K562 (cell line): ENCODE measurements at regions not wholly inside any gene's neighbourhood (a gene's known extent, or its start where the extent isn't known, plus 50 kb on each side); places are given as distances from the start of the nearest gene placed in this dataset.

Experiments
- ATAC-seq: fragments of 200-7000 bp; cut with Tn5 transposase; 3 replicates; pipeline ENCODE4 v1.9.1; 2020; ENCODE audit warnings: moderate library complexity
- BruUV-seq: library from RNA; stranded (reverse); fragments of 400-500 nt; replicated peaks from 2 replicates; lab custom pipeline; 2021; lab: Mats Ljungman, UMichigan
- CTCF ChIA-PET: fragments of 300-600 bp; formaldehyde crosslinking; extraction: SDS; loops from one replicate; lab custom pipeline; 2021; ENCODE audit warnings: low intra/inter-chr PET ratio; lab: Yijun Ruan, JAX
- POLR2A ChIA-PET: fragments of 300-600, 350-650 bp; sonication (Branson Sonifier 250); formaldehyde crosslinking; extraction: SDS; loops from one replicate; lab custom pipeline; 2021; ENCODE audit warnings: antibody characterized with exemption, inconsistent platforms; lab: Yijun Ruan, JAX
- DNase-seq, 4 experiments: peaks; one replicate each; pipeline versions ENCODE4 v3.0.0 to v3.0.0-alpha.2; 2011 to 2018; ENCODE audit warnings: low spot score in 3 of 4, mixed read lengths in 3 of 4; ENCODE audit errors: extremely low read depth in 1 of 4
- FAIRE-seq: peaks from 2 replicates; lab custom pipeline; 2011; peaks lifted over from hg19 to GRCh38; lab: Jason Lieb, UNC
- H2AFZ ChIP-seq: 2 replicates; pipeline ENCODE4 v1.6.0; 2011; ENCODE audit warnings: low read depth, low read length, control low read depth, inconsistent platforms
- H3K27ac ChIP-seq: fragments of 200-600 bp; 3 replicates; pipeline ENCODE4 v1.8.0; 2011; ENCODE audit warnings: low read depth, mild to moderate bottlenecking, control low read depth, inconsistent platforms, low read length, moderate library complexity, mixed read lengths; ENCODE audit errors: extremely low read depth
- H3K27me3 ChIP-seq, 2 experiments: fragments of 300-600 bp in 1 of 2; 2 replicates in 1 of 2; 3 replicates in 1 of 2; pipeline versions ENCODE4 v1.6.0 to v1.8.0; 2011; ENCODE audit warnings: inconsistent platforms in 2 of 2, low read length in 2 of 2, mild to moderate bottlenecking in 1 of 2, mixed read lengths in 1 of 2, moderate library complexity in 1 of 2; ENCODE audit not compliant: control insufficient read depth in 2 of 2, insufficient read depth in 2 of 2
- H3K36me3 ChIP-seq: fragments of 300-600 bp; 3 replicates; pipeline ENCODE4 v1.8.0; 2011; ENCODE audit warnings: mild to moderate bottlenecking, low read length, inconsistent platforms; ENCODE audit not compliant: control insufficient read depth, insufficient read depth
- H3K4me1 ChIP-seq, 2 experiments: fragments of 200-600 bp in 1 of 2; replicated peaks in 1 of 2; 2 replicates in 1 of 2; 3 replicates in 1 of 2; pipeline versions ENCODE4 v1.5.1 to v1.8.0; 2011; ENCODE audit warnings: inconsistent platforms in 2 of 2, low read length in 2 of 2, mild to moderate bottlenecking in 1 of 2, mixed read lengths in 1 of 2, moderate library complexity in 1 of 2; ENCODE audit not compliant: control insufficient read depth in 2 of 2, insufficient read depth in 2 of 2
- H3K4me2 ChIP-seq: 2 replicates; pipeline ENCODE4 v1.6.1; 2011; ENCODE audit warnings: low read length, control low read depth, inconsistent platforms, mixed read lengths; ENCODE audit not compliant: insufficient read depth
- H3K4me3 ChIP-seq: fragments of 200-600 bp; sonication (generic), shearing (Covaris generic); 2 replicates; pipeline ENCODE4 v1.5.1; 2016; ENCODE audit warnings: control low read depth, inconsistent platforms
- H3K79me2 ChIP-seq: fragments of 200-600 bp; 3 replicates; pipeline ENCODE4 v1.8.0; 2011; ENCODE audit warnings: low read length, inconsistent platforms; ENCODE audit not compliant: control insufficient read depth, insufficient read depth
- H3K9ac ChIP-seq, 2 experiments: 2 replicates each; pipeline versions ENCODE4 v1.6.0 to v1.6.1; 2011; ENCODE audit warnings: low read depth in 2 of 2, low read length in 2 of 2, control low read depth in 1 of 2, inconsistent platforms in 1 of 2, mild to moderate bottlenecking in 1 of 2, mixed read lengths in 1 of 2; ENCODE audit not compliant: insufficient read depth in 1 of 2
- H3K9me1 ChIP-seq: one replicate; pipeline ENCODE4 v1.6.0; 2011; ENCODE audit warnings: inconsistent platforms, mild to moderate bottlenecking, low read length, moderate library complexity; ENCODE audit not compliant: control insufficient read depth, insufficient read depth
- H3K9me3 ChIP-seq: replicated peaks from 2 replicates; pipeline ENCODE4 v1.5.1; 2011; ENCODE audit warnings: low read depth, low read length, inconsistent platforms; ENCODE audit not compliant: control insufficient read depth, insufficient read depth
- H4K20me1 ChIP-seq: replicated peaks from 2 replicates; pipeline ENCODE4 v1.6.1; 2011; ENCODE audit warnings: low read length, inconsistent platforms, mixed read lengths; ENCODE audit not compliant: control insufficient read depth, insufficient read depth
- CAMTA2 ChIP-seq: fragments of 250-450 bp; sonication (Bioruptor Pico); conservative IDR thresholded peaks from 2 replicates; pipeline ENCODE4 v1.5.1; 2022
- EHMT2 ChIP-seq: fragments of 450-650 bp; IDR thresholded peaks from 2 replicates; pipeline ENCODE4 v1.6.1; 2018; ENCODE audit warnings: antibody characterized with exemption
- ETS2 ChIP-seq: IDR thresholded peaks from 2 replicates; pipeline ENCODE4 v1.6.1; 2016; ENCODE audit warnings: borderline replicate concordance, missing genetic modification characterization, mild to moderate bottlenecking, moderate library complexity, missing compliant biosample characterization; ENCODE audit not compliant: poor library complexity, severe bottlenecking
- HSF4 ChIP-seq: fragments of 250-450 bp; sonication (Bioruptor Pico); IDR thresholded peaks from 2 replicates; pipeline ENCODE4 v2.1.2; 2022; ENCODE audit warnings: mild to moderate bottlenecking, moderate library complexity, borderline replicate concordance
- KAT8 ChIP-seq: fragments of 450-650 bp; IDR thresholded peaks from 2 replicates; pipeline ENCODE4 v1.6.1; 2016; ENCODE audit warnings: low read depth, mild to moderate bottlenecking
- KDM1A ChIP-seq, 2 experiments: fragments of 450-650 bp; IDR thresholded peaks; 2 replicates each; pipeline ENCODE4 v1.6.1; 2016; ENCODE audit warnings: mild to moderate bottlenecking in 2 of 2
- MCM3 ChIP-seq: fragments of 450-650 bp; IDR thresholded peaks from 2 replicates; pipeline ENCODE4 v1.6.1; 2016
- MYBL2 ChIP-seq, 2 experiments: fragments of 450-650 bp in 1 of 2; sonication (generic) in 1 of 2; formaldehyde crosslinking in 1 of 2; IDR thresholded peaks; 2 replicates each; pipeline versions ENCODE4 v1.6.1 to v1.8.1; 2017 to 2022; ENCODE audit warnings: borderline replicate concordance in 1 of 2, inconsistent platforms in 1 of 2, low read depth in 1 of 2, mild to moderate bottlenecking in 1 of 2, missing genetic modification reagents in 1 of 2, moderate library complexity in 1 of 2
- NFRKB ChIP-seq: fragments of 450-650 bp; IDR thresholded peaks from 2 replicates; pipeline ENCODE4 v1.6.1; 2016; ENCODE audit warnings: low read depth
- PRMT5 ChIP-seq: sonication (generic); formaldehyde crosslinking; IDR thresholded peaks from 2 replicates; pipeline ENCODE4 v1.5.0; 2020; ENCODE audit warnings: missing genetic modification reagents
- PURB ChIP-seq: sonication (generic); formaldehyde crosslinking; IDR thresholded peaks from 2 replicates; pipeline ENCODE4 v1.9.0; 2021; ENCODE audit warnings: low read depth, mild to moderate bottlenecking, missing genetic modification reagents
- RBBP5 ChIP-seq: fragments of 200-600 bp; sonication (generic); IDR thresholded peaks from 2 replicates; pipeline ENCODE4 v1.6.1; 2012; ENCODE audit warnings: borderline replicate concordance, mild to moderate bottlenecking, low read length, control low read depth, inconsistent platforms; ENCODE audit not compliant: insufficient read depth, poor library complexity, severe bottlenecking
- SMAD2 ChIP-seq: fragments of 150-350 bp; IDR thresholded peaks from 2 replicates; pipeline ENCODE4 v1.6.1; 2014; ENCODE audit warnings: low read depth, mild to moderate bottlenecking, low read length
- STAG1 ChIP-seq: sonication (generic); formaldehyde crosslinking; IDR thresholded peaks from 2 replicates; pipeline ENCODE4 v1.5.0; 2020; ENCODE audit warnings: missing genetic modification reagents, borderline replicate concordance
- WHSC1 ChIP-seq: IDR thresholded peaks from one replicate; pipeline ENCODE4 v1.6.1; 2012; ENCODE audit warnings: low read length, control low read depth, inconsistent platforms
- ZFX ChIP-seq: sonication (generic); formaldehyde crosslinking; IDR thresholded peaks from 2 replicates; pipeline ENCODE4 v1.8.0; 2022; ENCODE audit warnings: mild to moderate bottlenecking, missing genetic modification reagents, moderate library complexity
- ZNF140 ChIP-seq: fragments of 250-450 bp; sonication (Bioruptor Pico); IDR thresholded peaks from 2 replicates; pipeline ENCODE4 v1.8.0; 2021; ENCODE audit warnings: moderate library complexity, mild to moderate bottlenecking, inconsistent platforms
- ZNF282 ChIP-seq: sonication (generic); formaldehyde crosslinking; IDR thresholded peaks from 2 replicates; pipeline ENCODE4 v1.8.1; 2023; ENCODE audit warnings: missing genetic modification reagents
- WGBS: fragments of 100-300 bp; shearing (Covaris generic); methylation state at CpG from one replicate; pipeline ENCODE4 v1.1.6; 2016; ENCODE audit warnings: low coverage, mixed read lengths; ENCODE audit not compliant: insufficient coverage; ENCODE audit errors: missing lambda C conversion rate; 5-methylcytosine and 5-hydroxymethylcytosine counted together
- in situ Hi-C: fragments of 300-500 bp; cut with MboI; formaldehyde crosslinking; loops from 4 replicates; pipeline ENCODE4 v1.15.0; 2018; ENCODE audit warnings: inconsistent platforms, mixed read lengths
- intact Hi-C: fragments of 100-400 bp; cut with micrococcal nuclease; formaldehyde crosslinking; loops from 2 replicates; pipeline ENCODE4 v1.14.2; 2022

DNA sequence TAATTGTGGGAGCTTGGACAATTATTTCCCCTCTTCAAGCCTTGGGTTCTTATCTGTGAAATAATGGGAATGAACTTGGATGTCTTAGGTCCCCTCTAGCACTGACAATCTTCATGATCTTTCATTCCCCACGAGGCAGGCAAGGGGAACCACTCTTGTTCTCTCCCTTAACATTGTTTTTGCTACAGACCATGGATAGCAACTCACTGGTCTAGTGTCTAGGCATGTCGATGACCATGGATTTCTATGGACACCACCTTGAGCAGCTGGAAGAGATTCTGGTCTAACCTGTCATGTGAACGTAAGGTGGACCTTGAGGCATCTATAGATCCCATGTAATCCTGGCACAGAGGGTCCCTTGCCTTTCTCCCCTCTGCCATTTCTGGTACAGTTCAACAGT lies 104.1 kb upstream of the DHX15 start:
- TF ChIP-seq EHMT2 (no peak), SMAD2 (no peak), RBBP5 (no peak), PRMT5 (CRISPR knock-in tag) (no peak), PURB (CRISPR knock-in tag) (no peak), KDM1A (IDR thresholded peaks at IDR 0.05) (no peak), ZFX (CRISPR knock-in tag) (no peak), NFRKB (no peak), CAMTA2 (CRISPR knock-in tag) (no peak), MCM3 (no peak), STAG1 (no peak), MYBL2 (IDR thresholded peaks at IDR 0.05; ENCODE audit: low read depth) (no peak), MYBL2 (CRISPR knock-in tag; IDR thresholded peaks at IDR 0.05; ENCODE audit: borderline replicate concordance) (no peak), KAT8 (no peak), HSF4 (CRISPR knock-in tag) (no peak), ZNF140 (CRISPR knock-in tag) (no peak), ETS2 (no peak), ZNF282 (no peak), WHSC1 (no peak)
- no TSS peak for BruUV-seq
- intact Hi-C loops (no loop called here), in situ Hi-C loops (loop anchor here (10.0 kb wide), 1 partner anchor 204 kb away; no protein-coding TSS in a partner anchor)
- H3K27ac ChIP-seq = no peak overlapping the region
- no peaks in the 10 kb centered on the region for H3K4me1 ChIP-seq
- H3K9ac ChIP-seq = no peak overlapping the region
- no peak overlapping the region for H3K4me2 ChIP-seq
- H3K9me1 ChIP-seq = no peaks in the 10 kb centered on the region
- ChIA-PET CTCF (interaction anchor here (1.3 kb wide), 2 partner anchors 200 kb away, joined by 4 to 9 read pairs; no protein-coding TSS in a partner anchor), POLR2A (no interaction called here)
- DNase-seq (no peak), ATAC-seq (no peak), FAIRE-seq (no peak)
- H3K9me3 ChIP-seq = no peaks in the 10 kb centered on the region
- WGBS = 0% methylated on average over 3 of the region's 3 CpGs
- H3K36me3 ChIP-seq = no peaks in the 10 kb centered on the region
- H4K20me1 ChIP-seq = no peaks in the 10 kb centered on the region
- no peak overlapping the region for H2AFZ ChIP-seq
- H3K27me3 ChIP-seq = peaks cover 0 to 5% of the 10 kb centered on the region in 2 experiments; a peak in 1 of 5 replicates
- no peak overlapping the region for H3K4me3 ChIP-seq
- no peaks in the 10 kb centered on the region for H3K79me2 ChIP-seq
